ENCODE measurements at regions not wholly inside any gene's neighbourhood (a gene's known extent, or its start where the extent isn't known, plus 50 kb on each side); places are given as distances from the start of the nearest gene placed in this dataset.

GRCh38 chr14:87489196-87489819, 503.7 kb downstream of the GALC start:
- TF ChIP-seq CTCF (IDR thresholded peaks at IDR 0.05; ENCODE audit: low read depth, low read length, poor library complexity, severe bottlenecking) (no peak), EZH2phosphoT487 (IDR thresholded peaks at IDR 0.05; ENCODE audit: borderline replicate concordance, low read length) (no peak)
